HPDE6-E6E7 (cell line): ENCODE measurements at regions not wholly inside any gene's neighbourhood (a gene's known extent, or its start where the extent isn't known, plus 50 kb on each side); places are given as distances from the start of the nearest gene placed in this dataset.

Source experiments
- DNase-seq: peaks from one replicate; pipeline ENCODE4 v3.0.0; 2011; ENCODE audit warnings: missing footprints; ENCODE audit errors: extremely low spot score

DNA sequence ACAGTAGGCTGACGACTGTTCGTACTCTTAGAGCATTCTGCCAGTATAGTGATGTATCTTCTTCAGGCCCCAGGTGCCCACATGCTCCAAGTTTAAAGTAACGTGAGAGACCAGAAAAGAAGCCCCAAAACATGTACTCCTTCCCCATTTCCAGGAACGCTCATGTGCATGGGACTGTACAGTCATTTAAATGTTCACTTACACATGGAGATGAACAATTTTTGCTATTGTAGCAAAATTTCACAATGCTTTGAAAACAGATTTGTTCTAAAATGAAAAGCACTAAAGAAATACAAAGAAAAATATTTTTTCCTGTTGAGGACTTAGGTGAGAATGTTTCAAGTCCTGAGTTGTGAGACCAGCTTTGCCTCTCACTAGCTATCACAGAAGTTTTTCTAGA, 269.3 kb upstream of the PRDM1 start:
- DNase-seq, result no peak

- no peak for DNase-seq
Observed at GRCh38 chr6:105815661-105816555, 270.2 kb upstream of the PRDM1 start.

DNA sequence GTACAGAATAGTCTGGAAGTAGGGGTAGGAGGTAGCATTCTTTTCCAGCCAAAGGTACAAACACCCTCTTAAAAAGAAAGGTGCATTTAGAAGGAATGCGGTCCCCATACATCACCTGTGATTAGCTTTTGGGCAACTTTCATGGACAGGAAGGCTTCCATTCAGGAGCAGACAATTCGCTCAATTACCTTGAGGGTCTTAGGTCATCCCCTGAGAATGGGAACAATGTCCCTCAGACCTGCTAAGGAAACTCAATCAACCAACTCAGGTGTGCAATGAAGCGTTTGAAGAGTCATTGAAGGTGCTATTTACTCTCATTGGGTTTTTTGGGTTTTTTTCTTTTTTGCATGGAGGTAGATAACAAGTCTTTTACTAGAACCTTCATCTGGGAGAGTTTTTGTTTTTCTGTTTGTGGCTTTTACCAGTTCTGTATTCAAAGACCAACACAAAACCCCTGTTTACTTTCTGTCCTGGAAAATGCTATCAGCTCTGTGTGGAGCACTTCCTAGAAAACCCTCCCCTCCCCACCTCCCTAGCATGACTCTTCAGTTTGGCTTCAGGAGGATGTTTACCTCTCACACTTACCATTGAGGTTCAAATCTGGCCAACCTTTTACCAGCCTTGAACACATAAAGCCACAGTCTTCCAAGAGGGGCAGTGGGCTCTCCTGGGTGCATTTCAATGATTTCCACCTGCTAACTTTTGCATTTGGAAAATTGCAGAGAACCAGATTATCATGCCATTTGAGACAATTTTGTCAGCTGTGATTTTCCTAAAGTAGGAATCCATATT, 271.2 kb upstream of the PRDM1 start:
- DNase-seq, result no peak

GRCh38 chr6:105810922-105811482, 275.1 kb upstream of the PRDM1 start:
- no peak for DNase-seq

- peak; percentile 79 for DNase-seq
Observed at GRCh38 chr6:105810105-105810921, 275.8 kb upstream of the PRDM1 start.

DNA sequence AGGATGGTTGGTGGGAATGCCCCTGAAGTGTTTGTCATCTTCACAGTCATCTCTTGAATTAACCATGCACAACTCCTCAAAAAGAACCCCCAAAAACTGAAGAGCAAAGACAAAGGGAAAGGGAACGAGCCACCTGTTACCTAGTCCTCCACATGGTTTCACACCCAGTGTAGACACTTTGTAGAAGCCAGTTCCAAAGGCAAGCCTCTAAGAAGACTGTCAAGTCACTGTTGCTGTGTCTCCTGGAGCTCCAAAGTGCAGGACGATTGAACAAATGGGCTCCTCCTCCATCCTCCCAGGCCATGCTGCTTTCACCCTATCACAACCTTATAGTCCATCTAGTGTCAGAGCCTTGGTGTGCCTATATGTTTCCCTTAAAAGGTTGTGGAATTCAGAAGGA, 277.6 kb upstream of the PRDM1 start:
- no peak for DNase-seq

- no peak for DNase-seq
Observed at GRCh38 chr6:105807905-105808304, 278.2 kb upstream of the PRDM1 start.

GRCh38 chr6:105806486-105806920, 279.6 kb upstream of the PRDM1 start:
- DNase-seq, result no peak

GRCh38 chr6:105805501-105806023, 280.6 kb upstream of the PRDM1 start:
- DNase-seq, result no peak

- DNase-seq, result peak; percentile 37
Observed at GRCh38 chr6:105804424-105804823, 281.7 kb upstream of the PRDM1 start.

GRCh38 chr6:105804000-105804399, 282.1 kb upstream of the PRDM1 start:
- no peak for DNase-seq

DNA sequence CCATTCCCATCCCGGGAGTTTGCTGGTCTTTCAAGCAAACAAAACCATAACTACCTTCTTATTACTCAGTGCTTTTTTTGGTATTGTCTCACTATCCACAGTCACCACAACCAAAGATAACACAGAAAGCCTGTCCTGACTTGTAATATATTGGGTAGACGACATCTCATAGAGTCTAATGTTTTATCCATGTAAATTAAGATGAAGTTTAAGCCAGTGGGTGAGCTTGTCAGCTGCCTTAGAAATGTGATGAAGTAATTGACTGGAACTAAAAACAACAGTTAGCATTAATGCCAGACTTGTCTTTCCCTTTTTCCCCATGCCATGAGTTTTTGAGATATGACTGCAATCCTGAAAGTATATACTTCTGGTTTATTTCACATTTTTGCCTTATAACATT, 282.7 kb upstream of the PRDM1 start:
- DNase-seq, result peak; percentile 52

DNA sequence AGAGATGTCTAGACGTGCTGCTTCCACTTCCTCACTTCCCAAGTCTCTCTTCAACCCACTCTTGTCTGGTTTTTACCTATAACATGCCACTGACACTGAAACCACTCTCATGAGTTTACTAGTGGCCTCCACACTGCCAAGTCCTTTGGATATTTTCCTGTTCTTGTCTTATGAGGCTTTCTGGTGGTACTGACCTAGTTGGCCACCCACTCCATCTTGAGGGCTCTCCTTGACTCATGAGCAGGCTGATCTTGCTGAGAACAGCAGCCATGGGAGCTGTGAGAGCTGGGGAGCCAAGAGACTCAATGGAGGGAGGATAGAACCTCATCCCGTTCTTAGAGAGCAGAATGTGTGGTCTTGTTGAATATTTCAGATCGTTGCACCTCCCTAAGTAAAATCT, 283.4 kb upstream of the PRDM1 start:
- no peak for DNase-seq

DNA sequence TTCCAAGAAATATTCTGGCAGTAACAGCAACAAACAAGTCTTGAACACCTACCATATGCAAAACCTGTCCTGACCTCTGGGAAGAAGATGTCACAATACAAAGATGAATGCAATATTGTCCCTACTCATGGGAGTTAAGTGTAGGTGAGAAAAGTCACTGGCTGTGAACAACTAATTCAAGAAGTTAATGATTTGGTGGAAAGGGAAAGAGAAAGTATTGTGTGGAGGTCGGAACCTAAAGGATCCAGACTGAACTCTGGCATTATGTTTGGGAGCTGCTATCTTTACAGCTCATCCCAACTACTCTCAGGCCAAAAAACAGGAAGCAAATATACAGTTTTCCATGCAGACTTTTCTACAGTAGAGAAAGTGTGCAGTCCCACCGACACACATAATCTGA, 285.3 kb upstream of the PRDM1 start:
- no peak for DNase-seq

- no peak for DNase-seq
Observed at GRCh38 chr6:105800398-105800797, 285.7 kb upstream of the PRDM1 start.

GRCh38 chr6:105799056-105799455, 287.1 kb upstream of the PRDM1 start:
- no peak for DNase-seq

- no peak for DNase-seq
Observed at GRCh38 chr6:105797983-105798453, 288.1 kb upstream of the PRDM1 start.

- DNase-seq, result no peak
Observed at GRCh38 chr6:105797286-105797979, 288.7 kb upstream of the PRDM1 start.

- no peak for DNase-seq
Observed at GRCh38 chr6:105795913-105796517, 290.1 kb upstream of the PRDM1 start.

GRCh38 chr6:105795366-105795765, 290.8 kb upstream of the PRDM1 start:
- no peak for DNase-seq
